HG03575 (cell line): ENCODE measurements at regions not wholly inside any gene's neighbourhood (a gene's known extent, or its start where the extent isn't known, plus 50 kb on each side); places are given as distances from the start of the nearest gene placed in this dataset.

Experiments used
- ATAC-seq: cut with Tn5 transposase; IDR thresholded peaks from one replicate; pipeline ENCODE4 v1.9.1; 2021; ENCODE audit not compliant: unreplicated experiment, insufficient number of reproducible peaks, low FRiP score; ENCODE audit errors: extremely low read depth

DNA sequence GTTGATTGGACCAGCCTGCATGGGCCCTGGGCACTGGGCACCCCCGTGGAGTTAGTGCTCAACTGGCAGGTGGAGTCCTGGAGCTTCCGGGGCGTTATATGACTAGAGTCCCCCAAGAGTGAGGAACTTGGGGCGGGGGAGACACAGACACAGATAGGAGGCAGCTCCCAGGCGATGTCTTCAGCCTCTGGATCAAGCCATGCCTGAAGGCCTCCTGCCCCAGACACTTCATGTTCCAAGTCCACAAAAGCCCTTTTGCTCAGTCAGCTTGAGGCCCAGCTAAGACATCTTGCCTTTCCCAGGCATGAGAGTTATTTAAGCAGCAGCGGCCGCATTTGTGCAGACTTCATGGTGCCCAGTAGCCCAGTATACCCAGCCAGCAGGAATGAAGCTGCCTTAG is 136.6 kb upstream of the CIBAR2 start:
- ATAC-seq: no peak

GRCh38 chr16:85249418-85250146 is 137.3 kb upstream of the CIBAR2 start:
- ATAC-seq: no peak

GRCh38 chr16:85250147-85250463 is 137.8 kb upstream of the CIBAR2 start:
- ATAC-seq: no peak

- ATAC-seq: no peak
Measured at GRCh38 chr16:85250609-85251223, 138.4 kb upstream of the CIBAR2 start.

GRCh38 chr16:85251225-85251760 is 139.0 kb upstream of the CIBAR2 start:
- ATAC-seq: no peak

DNA sequence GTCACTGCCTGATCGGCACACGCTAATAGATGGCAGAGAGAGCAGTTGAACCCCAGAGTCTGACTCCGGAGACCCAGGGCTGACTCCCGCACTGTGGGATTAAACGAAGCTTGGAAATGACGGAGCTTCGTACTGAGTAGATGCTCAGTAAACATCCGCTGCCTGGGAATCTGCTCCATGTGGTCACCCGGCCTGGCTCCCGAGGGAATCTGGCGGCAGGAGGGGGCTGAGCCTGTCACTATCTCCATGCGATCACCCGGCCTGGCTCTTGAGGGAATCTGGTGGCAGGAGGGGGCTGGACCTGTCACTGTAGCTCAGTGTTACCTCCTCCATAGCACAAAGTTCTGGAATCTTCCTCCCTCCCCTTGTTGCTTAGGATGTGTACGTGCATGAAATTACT is 139.7 kb upstream of the CIBAR2 start:
- ATAC-seq: no peak

- no peak for ATAC-seq
Measured at GRCh38 chr16:85252461-85252860, 140.2 kb upstream of the CIBAR2 start.

DNA sequence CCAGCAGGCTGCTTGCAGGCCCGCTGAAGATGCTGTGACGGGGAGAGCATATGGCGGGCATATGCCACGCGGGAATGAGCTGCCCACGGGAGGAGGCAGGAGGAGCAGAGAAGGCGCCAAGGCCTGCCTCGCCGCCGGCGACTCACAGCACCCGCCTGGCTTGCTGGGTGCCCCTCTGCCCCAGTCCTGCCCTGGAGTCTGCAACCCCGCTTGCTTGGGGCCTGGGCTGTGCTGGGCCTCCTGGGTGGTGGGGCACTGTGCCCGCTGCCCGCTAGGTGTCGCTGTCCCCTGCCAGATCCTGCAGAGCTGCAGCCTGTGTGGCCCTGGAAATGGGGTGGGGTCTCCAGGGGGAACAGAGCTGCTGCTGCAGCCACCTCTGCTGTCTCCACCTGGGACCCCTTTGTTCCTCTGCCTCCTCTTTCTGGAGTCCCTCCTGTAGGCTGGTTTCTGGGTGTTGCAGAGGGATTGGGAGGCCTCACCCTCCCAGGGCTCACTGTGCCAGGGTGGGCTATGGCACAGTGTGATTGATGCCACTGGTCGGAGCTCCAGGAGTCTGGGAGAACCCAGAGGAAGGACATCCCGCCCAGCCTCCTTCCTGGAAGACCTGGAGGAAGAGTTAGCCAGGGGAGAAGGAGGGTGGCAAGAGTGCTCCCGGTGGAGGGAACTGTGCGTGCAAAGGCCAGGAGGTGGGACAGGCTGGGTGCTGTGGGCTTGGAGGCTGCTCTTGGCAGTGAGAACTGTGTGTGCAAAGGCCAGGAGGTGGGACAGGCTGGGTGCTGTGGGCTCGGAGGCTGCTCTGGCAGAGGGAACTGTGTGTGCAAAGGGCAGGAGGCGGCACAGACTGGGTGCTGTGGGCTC is 141.0 kb upstream of the CIBAR2 start:
- no peak for ATAC-seq

DNA sequence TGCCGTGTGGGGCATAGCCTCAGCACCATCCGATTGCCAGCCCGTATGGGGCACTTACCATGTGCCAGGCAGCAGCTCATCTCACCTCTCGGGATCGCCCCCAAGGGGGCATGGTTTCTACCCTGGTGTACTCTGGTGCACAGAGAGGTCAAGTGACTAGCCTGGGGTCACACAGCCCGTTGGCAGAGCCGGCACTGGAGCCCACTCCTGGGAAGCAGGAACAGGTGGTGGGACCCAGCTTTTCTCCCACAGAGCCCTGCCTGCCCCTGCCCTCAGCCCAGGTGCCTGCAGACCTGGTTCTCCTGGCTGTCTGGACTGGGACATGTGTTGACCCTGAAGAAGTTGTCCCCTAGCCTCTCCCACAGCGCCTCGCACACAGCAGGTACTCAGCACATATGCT is 141.8 kb upstream of the CIBAR2 start:
- no peak for ATAC-seq

DNA sequence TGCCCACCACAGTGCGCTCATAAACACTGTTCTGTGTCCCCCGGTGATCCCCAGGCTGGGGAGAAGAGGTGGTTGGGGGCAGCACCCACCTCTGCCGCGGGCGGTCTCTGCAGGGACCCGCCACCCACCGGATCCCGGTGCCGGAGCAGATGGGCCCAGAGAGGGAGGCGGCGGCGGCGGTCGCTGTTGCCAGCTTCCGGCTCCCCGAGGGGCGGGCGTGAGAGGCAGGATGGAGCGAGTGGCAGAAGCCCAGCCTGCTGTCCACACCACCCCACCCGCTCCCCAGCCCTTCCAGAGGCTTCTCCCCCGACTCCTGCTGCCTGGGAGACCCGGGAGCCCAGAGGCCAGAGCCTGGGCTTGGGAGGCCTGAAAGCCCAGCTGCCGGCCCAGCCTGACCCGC is 142.6 kb upstream of the CIBAR2 start:
- ATAC-seq: no peak

DNA sequence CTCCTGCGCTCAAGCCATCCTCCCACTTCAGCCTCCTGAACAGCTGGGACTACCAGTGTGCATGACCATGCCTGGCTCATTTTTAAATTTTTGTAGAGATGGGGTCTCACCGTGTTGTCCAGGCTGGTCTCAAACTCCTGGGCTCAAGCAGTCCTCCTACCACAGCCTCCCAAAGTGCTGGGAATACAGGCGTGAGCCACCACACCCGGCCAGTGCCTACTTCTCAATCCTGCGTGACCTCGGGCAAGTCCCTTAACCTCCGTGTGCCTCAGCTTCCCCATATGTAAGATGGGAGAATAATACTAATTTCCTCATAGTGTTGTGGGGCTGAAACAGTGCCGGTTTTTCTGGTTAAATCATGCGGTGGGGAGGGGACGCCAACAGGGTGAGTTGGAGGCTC is 143.5 kb upstream of the CIBAR2 start:
- no peak for ATAC-seq

DNA sequence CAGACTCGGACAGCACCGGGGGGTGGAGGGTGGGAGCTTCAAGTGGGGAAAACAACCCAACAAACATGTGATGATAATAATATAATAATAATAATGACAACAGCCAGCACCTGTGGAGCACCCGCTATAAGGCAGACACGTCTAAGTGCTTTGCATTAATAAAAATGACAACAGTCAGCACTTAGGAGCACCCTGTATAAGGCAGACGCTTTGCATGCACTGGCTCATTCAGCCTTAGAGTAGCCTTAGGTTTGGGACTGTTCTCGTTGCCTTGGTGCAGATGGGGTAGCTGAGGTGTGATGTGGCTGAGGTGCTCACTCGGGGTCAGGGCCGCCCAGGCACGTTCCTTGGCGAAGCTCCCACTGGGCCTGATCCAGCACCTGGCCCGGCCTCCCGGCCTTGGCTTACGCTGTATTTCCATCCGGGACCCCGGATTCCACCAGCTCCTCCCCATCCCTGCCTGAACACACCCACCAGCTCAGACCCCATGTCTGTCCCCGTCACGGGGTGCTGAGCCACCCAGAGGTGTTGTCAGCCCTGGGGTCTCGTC is 144.0 kb upstream of the CIBAR2 start:
- no peak for ATAC-seq

DNA sequence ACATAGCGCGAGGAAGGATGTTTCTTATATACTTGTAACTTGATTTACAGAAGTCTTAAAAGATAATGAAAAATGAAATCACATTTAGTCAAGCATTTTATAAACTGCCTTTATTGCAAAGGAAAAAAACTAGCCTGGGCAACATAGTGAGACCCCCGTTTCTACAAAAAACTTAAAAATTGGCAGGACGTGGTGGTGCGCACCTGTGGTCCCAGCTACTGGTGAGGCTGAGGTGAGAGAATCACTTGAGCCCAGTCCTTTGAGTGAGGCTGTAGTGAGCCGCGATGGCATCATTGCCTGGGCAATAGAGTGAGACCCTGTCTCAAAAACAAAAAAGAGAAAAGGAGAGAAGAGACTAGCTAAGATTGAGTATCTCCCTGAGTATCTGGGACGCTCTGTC is 145.2 kb upstream of the CIBAR2 start:
- no peak for ATAC-seq

DNA sequence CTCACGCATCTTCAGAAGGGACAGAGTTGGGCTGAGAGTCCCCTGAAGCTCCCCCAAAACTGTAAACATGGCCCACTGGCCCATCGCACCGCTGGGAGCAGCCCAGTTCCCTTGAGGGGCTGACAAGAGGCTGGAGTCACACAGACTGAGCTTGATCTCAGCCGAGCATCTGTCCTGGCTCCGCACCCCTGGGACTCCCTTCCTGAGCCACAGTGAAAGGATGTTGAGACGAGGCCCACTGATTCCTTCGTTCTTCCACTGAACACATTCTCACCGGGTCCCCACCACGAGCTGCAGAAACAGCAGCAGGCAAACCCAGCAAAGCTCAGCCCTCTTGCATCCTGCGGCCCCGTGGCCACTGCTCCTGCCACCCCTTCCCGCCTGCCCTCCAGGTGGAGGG is 145.9 kb upstream of the CIBAR2 start:
- ATAC-seq: no peak

DNA sequence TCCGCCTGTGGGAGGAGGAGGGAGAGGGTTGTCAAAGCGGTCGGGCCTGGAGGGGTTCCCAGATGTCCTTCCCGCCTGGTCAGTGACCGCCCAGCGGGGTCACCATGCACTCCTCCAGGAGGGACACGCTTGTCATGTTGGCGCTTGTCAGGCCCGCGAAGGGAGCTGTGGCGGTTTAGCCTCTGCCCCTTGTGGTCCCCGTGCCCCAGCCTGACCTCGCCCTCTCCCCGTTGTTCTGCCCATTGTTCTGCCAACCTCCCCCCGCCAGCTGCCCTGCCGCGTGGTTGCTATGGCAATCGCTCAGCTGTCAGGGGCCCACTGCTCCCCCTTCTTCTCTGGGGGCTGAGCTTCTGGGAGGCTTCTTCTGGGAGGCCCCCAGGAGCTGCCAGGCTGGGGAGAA is 146.4 kb upstream of the CIBAR2 start:
- ATAC-seq: no peak

DNA sequence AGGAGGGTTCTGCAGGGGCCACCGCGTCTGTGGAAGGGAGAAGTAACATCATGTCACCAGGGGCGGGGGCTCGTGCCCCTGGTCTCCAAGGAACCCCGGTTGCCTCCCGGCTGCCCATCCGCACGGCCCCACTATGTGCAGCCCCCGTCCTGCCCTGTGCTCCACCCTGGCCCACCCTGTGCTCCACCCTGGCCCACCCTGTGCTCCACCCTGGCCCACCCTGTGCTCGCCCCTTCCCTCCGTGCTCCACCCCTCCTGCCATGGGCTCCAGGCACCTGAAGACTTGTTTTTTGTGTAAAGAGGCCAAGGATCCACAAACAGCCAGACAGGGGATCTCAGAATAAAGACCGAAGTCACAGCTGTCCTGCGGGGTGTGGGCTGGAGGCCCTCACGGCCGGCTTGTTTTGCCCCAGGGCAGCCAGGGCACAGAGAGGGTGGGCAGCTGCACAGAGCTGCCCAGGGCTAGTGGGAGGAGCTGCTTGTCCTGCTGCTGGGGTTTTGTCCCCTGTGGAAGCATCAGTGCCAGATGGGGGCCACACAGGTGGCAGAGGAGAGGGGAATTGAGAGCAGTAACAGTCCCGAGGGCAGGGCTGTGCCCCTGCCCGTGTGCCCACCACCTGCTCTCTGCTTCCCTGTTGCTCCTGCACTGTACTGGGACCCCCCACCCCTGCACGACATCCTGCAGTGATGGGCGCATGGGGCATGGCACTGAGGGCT is 147.0 kb upstream of the CIBAR2 start:
- ATAC-seq: no peak

GRCh38 chr16:85259832-85260167 is 147.5 kb upstream of the CIBAR2 start:
- ATAC-seq: no peak

GRCh38 chr16:85261204-85261603 is 148.9 kb upstream of the CIBAR2 start:
- no peak for ATAC-seq
